Activated B cell treated with CpG ODN at 0.5 μM for 24 hours (primary cell): ENCODE measurements at regions not wholly inside any gene's neighbourhood (a gene's known extent, or its start where the extent isn't known, plus 50 kb on each side); places are given as distances from the start of the nearest gene placed in this dataset.

ENCODE experiments used
- ATAC-seq: fragments of 200-7000 bp; cut with Tn5 transposase; one replicate; pipeline ENCODE4 v1.10.0; 2021; ENCODE audit warnings: low read depth, mild to moderate bottlenecking, moderate library complexity
- CTCF ChIA-PET: fragments of 350-600 bp; sonication (Branson Sonifier 250); formaldehyde crosslinking; loops from one replicate; lab custom pipeline; 2021; ENCODE audit warnings: antibody characterized with exemption; lab: Charles Lee
- POLR2A ChIA-PET: fragments of 350-600 bp; sonication (Branson Sonifier 250); formaldehyde crosslinking; loops from one replicate; lab custom pipeline; 2021; ENCODE audit warnings: antibody characterized with exemption; lab: Charles Lee
- DNase-seq: peaks from one replicate; pipeline ENCODE4 v3.0.0; 2022
- H3K27ac Mint-ChIP-seq: one replicate; pipeline ENCODE4 v1.8.0; 2020; ENCODE audit warnings: mixed read lengths
- H3K27me3 Mint-ChIP-seq: one replicate; pipeline ENCODE4 v1.8.0; 2021; ENCODE audit warnings: mixed read lengths
- H3K36me3 Mint-ChIP-seq: one replicate; pipeline ENCODE4 v1.8.0; 2021; ENCODE audit warnings: low read depth, mixed read lengths
- H3K4me1 Mint-ChIP-seq: one replicate; pipeline ENCODE4 v1.8.0; 2021; ENCODE audit warnings: mixed read lengths
- H3K4me3 Mint-ChIP-seq: one replicate; pipeline ENCODE4 v1.8.0; 2020; ENCODE audit warnings: mild to moderate bottlenecking, mixed read lengths
- H3K9me3 Mint-ChIP-seq: one replicate; pipeline ENCODE4 v1.8.0; 2020; ENCODE audit warnings: mixed read lengths
- intact Hi-C: fragments of 100-400 bp; cut with micrococcal nuclease; formaldehyde crosslinking; loops from one replicate; pipeline ENCODE4 v1.15.1; 2024
- TF ChIP-seq, protein P1 (sequence below): fragments of 200-600 bp; IDR thresholded peaks from one replicate; pipeline ENCODE4 v1.8.0; 2022; ENCODE audit warnings: antibody characterized with exemption, mild to moderate bottlenecking

GRCh38 chr20:59428441-59429205 lies 128.2 kb downstream of the EDN3 start:
- DNase-seq (no peak), ATAC-seq (no peak)
- Mint-ChIP-seq H3K27me3 (peaks cover 11% of the 10 kb centered on the region), H3K9me3 (peaks cover 3% of the 10 kb centered on the region), H3K27ac (no peak overlapping the region), H3K4me1 (peaks cover 10% of the 10 kb centered on the region), H3K36me3 (no peaks in the 10 kb centered on the region), H3K4me3 (no peak overlapping the region)
- TF ChIP-seq, protein P1, sequence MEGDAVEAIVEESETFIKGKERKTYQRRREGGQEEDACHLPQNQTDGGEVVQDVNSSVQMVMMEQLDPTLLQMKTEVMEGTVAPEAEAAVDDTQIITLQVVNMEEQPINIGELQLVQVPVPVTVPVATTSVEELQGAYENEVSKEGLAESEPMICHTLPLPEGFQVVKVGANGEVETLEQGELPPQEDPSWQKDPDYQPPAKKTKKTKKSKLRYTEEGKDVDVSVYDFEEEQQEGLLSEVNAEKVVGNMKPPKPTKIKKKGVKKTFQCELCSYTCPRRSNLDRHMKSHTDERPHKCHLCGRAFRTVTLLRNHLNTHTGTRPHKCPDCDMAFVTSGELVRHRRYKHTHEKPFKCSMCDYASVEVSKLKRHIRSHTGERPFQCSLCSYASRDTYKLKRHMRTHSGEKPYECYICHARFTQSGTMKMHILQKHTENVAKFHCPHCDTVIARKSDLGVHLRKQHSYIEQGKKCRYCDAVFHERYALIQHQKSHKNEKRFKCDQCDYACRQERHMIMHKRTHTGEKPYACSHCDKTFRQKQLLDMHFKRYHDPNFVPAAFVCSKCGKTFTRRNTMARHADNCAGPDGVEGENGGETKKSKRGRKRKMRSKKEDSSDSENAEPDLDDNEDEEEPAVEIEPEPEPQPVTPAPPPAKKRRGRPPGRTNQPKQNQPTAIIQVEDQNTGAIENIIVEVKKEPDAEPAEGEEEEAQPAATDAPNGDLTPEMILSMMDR: no peak
- CTCF ChIA-PET: no interaction called here
- POLR2A ChIA-PET: no interaction called here
- intact Hi-C loops: no loop called here

- intact Hi-C loops: no loop called here
- no peak for ATAC-seq
- CTCF ChIA-PET: no interaction called here
- Mint-ChIP-seq H3K36me3 (no peaks in the 10 kb centered on the region), H3K4me3 (peak overlapping the region; percentile 52), H3K4me1 (peaks cover 10% of the 10 kb centered on the region), H3K9me3 (peaks cover 3% of the 10 kb centered on the region), H3K27me3 (peaks cover 11% of the 10 kb centered on the region), H3K27ac (no peak overlapping the region)
- POLR2A ChIA-PET: no interaction called here
- DNase-seq: no peak
- TF ChIP-seq, protein P1: no peak
Measured at GRCh38 chr20:59429396-59429795, 129.0 kb downstream of the EDN3 start.

DNA sequence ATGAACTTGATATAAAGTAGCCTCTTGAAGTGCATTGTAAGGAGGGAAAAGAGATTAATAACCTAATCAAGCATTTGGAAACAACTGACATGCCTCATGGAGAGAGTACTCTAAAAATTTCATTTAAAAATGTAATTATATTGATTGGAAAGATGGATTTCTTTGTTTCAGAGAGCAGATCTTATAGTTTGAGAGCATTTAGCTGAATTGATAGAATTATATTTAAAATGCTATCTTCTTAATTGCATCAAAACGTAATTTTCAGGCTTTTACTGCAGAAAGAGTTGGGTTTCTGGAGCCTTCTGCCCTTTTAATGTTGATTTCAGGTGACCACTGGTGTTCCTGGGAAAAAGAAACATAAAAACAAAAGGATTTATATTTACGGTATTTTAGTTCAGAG lies 130.6 kb downstream of the EDN3 start:
- ChIA-PET POLR2A (no interaction called here), CTCF (no interaction called here)

GRCh38 chr20:59434960-59435359 lies 134.5 kb downstream of the EDN3 start:
- H3K4me3 Mint-ChIP-seq: no peak overlapping the region
- H3K4me1 Mint-ChIP-seq: no peaks in the 10 kb centered on the region
- H3K9me3 Mint-ChIP-seq: no peaks in the 10 kb centered on the region
- no peak for ATAC-seq
- DNase-seq: no peak
- ChIA-PET CTCF (no interaction called here), POLR2A (no interaction called here)
- TF ChIP-seq, protein P1: no peak
- H3K36me3 Mint-ChIP-seq: no peaks in the 10 kb centered on the region
- no peak overlapping the region for H3K27ac Mint-ChIP-seq
- peaks cover 16% of the 10 kb centered on the region for H3K27me3 Mint-ChIP-seq
- intact Hi-C loops: no loop called here

More for the DNA sequence above, 130.6 kb downstream of the EDN3 start:
- TF ChIP-seq, protein P1: no peak
- DNase-seq (no peak), ATAC-seq (no peak)
- Mint-ChIP-seq H3K27me3 (peaks cover 11% of the 10 kb centered on the region), H3K9me3 (peaks cover 3% of the 10 kb centered on the region), H3K27ac (no peak overlapping the region), H3K4me1 (peaks cover 10% of the 10 kb centered on the region), H3K4me3 (no peak overlapping the region), H3K36me3 (no peaks in the 10 kb centered on the region)
- intact Hi-C loops: no loop called here

DNA sequence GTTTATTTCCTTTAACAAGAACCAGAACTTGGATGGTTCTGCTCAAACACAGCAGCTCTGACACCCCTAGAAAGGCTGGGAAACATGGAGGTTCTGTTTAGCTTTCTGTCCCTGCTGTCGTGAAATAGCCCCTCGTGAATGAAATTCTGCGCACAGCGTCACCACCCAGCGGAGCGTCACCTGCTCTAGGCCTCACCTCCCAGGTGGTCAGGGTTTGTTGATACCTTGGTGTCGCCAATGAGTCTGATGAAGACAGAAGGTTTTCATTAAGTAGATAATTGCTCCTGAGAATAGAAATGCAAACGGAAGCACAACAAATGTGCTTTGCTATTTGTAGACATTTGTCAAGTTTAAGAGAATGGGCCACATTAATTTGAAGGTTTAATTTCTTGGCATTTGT lies 135.1 kb downstream of the EDN3 start:
- Mint-ChIP-seq H3K36me3 (no peaks in the 10 kb centered on the region), H3K4me3 (no peak overlapping the region), H3K9me3 (no peaks in the 10 kb centered on the region), H3K27ac (no peak overlapping the region), H3K4me1 (no peaks in the 10 kb centered on the region), H3K27me3 (peaks cover 16% of the 10 kb centered on the region)
- TF ChIP-seq, protein P1: no peak
- ChIA-PET CTCF (no interaction called here), POLR2A (interaction anchor here (0.7 kb wide), 1 partner anchor 19 kb away, joined by 3 read pairs; no protein-coding TSS in a partner anchor)
- DNase-seq (no peak), ATAC-seq (no peak)
- intact Hi-C loops: no loop called here
